ENCODE measurements at regions not wholly inside any gene's neighbourhood (a gene's known extent, or its start where the extent isn't known, plus 50 kb on each side); places are given as distances from the start of the nearest gene placed in this dataset.
A peak's percentile ranks its signal among the peaks of the same experiment; 100 is the strongest.

GRCh38 chr10:21290499-21291160 lies 234.9 kb downstream of the SKIDA1 start:
- DNase-seq (ENCODE audit: low read depth in 2 of 2) = peak in 1 of 2 donors; percentile 52
- Histone ChIP-seq H3K27ac (ENCODE audit: insufficient read depth, low read length) (no peak overlapping the region), H3K4me1 (ENCODE audit: control insufficient read depth, extremely low read depth, insufficient read depth, low read length) (peaks cover 9% of the 10 kb centered on the region), H3K4me2 (ENCODE audit: extremely low read depth, insufficient read depth, low read length) (no peak overlapping the region), H3K9ac (ENCODE audit: insufficient read depth, low read length) (no peak overlapping the region), H3K4me3 (replicated peaks in 1 of 4; ENCODE audit: control extremely low read depth in 1 of 4, insufficient read depth in 1 of 4, low read depth in 3 of 4, low read length in 4 of 4) (no peak overlapping the region), H3K36me3 (ENCODE audit: control insufficient read depth, insufficient read depth, low read length) (no peaks in the 10 kb centered on the region), H3K27me3 (ENCODE audit: control insufficient read depth, insufficient read depth, low read length) (no peaks in the 10 kb centered on the region), H4K20me1 (ENCODE audit: control insufficient read depth, extremely low read depth, insufficient read depth, low read length) (no peaks in the 10 kb centered on the region), H3K9me3 (ENCODE audit: control insufficient read depth, insufficient read depth, low read depth, low read length) (no peaks in the 10 kb centered on the region), H2AFZ (ENCODE audit: low read length) (no peak overlapping the region), H3K79me2 (ENCODE audit: control insufficient read depth, insufficient read depth, low read length) (no peaks in the 10 kb centered on the region)
- no peak for TF ChIP-seq EZH2 (IDR thresholded peaks at IDR 0.05; ENCODE audit: low read length, missing control alignments)
- no peak for TF ChIP-seq CTCF (conservative IDR thresholded peaks at IDR 0.05 in 1 of 2, IDR thresholded peaks at IDR 0.05 in 1 of 2; ENCODE audit: low read depth in 1 of 2, low read length in 2 of 2)

- TF ChIP-seq CTCF (conservative IDR thresholded peaks at IDR 0.05 in 1 of 2, IDR thresholded peaks at IDR 0.05 in 1 of 2; ENCODE audit: low read depth in 1 of 2, low read length in 2 of 2) (no peak), EZH2 (IDR thresholded peaks at IDR 0.05; ENCODE audit: low read length, missing control alignments) (no peak)
- Histone ChIP-seq H3K36me3 (ENCODE audit: control insufficient read depth, insufficient read depth, low read length) (no peaks in the 10 kb centered on the region), H3K4me3 (replicated peaks in 1 of 4; ENCODE audit: control extremely low read depth in 1 of 4, insufficient read depth in 1 of 4, low read depth in 3 of 4, low read length in 4 of 4) (no peak overlapping the region), H2AFZ (ENCODE audit: low read length) (no peak overlapping the region), H3K9me3 (ENCODE audit: control insufficient read depth, insufficient read depth, low read depth, low read length) (no peaks in the 10 kb centered on the region), H3K27ac (ENCODE audit: insufficient read depth, low read length) (no peak overlapping the region), H3K4me2 (ENCODE audit: extremely low read depth, insufficient read depth, low read length) (no peak overlapping the region), H3K27me3 (ENCODE audit: control insufficient read depth, insufficient read depth, low read length) (no peaks in the 10 kb centered on the region), H4K20me1 (ENCODE audit: control insufficient read depth, extremely low read depth, insufficient read depth, low read length) (no peaks in the 10 kb centered on the region), H3K9ac (ENCODE audit: insufficient read depth, low read length) (no peak overlapping the region), H3K79me2 (ENCODE audit: control insufficient read depth, insufficient read depth, low read length) (no peaks in the 10 kb centered on the region), H3K4me1 (ENCODE audit: control insufficient read depth, extremely low read depth, insufficient read depth, low read length) (peaks cover 9% of the 10 kb centered on the region)
- peak in 1 of 2 donors; percentile 11 for DNase-seq (ENCODE audit: low read depth in 2 of 2)
These were observed 235.5 kb downstream of the SKIDA1 start for GRCh38 chr10:21289961-21290360.

- H3K9me3 ChIP-seq (ENCODE audit: control insufficient read depth, insufficient read depth, low read depth, low read length) = no peaks in the 10 kb centered on the region
- no peaks in the 10 kb centered on the region for H3K36me3 ChIP-seq (ENCODE audit: control insufficient read depth, insufficient read depth, low read length)
- no peaks in the 10 kb centered on the region for H3K79me2 ChIP-seq (ENCODE audit: control insufficient read depth, insufficient read depth, low read length)
- peaks cover 9% of the 10 kb centered on the region for H3K4me1 ChIP-seq (ENCODE audit: control insufficient read depth, extremely low read depth, insufficient read depth, low read length)
- no peak overlapping the region for H3K9ac ChIP-seq (ENCODE audit: insufficient read depth, low read length)
- no peak overlapping the region for H3K27ac ChIP-seq (ENCODE audit: insufficient read depth, low read length)
- no peak overlapping the region for H3K4me3 ChIP-seq (replicated peaks in 1 of 4; ENCODE audit: control extremely low read depth in 1 of 4, insufficient read depth in 1 of 4, low read depth in 3 of 4, low read length in 4 of 4)
- TF ChIP-seq CTCF (conservative IDR thresholded peaks at IDR 0.05 in 1 of 2, IDR thresholded peaks at IDR 0.05 in 1 of 2; ENCODE audit: low read depth in 1 of 2, low read length in 2 of 2) (no peak), EZH2 (IDR thresholded peaks at IDR 0.05; ENCODE audit: low read length, missing control alignments) (no peak)
- H4K20me1 ChIP-seq (ENCODE audit: control insufficient read depth, extremely low read depth, insufficient read depth, low read length) = no peaks in the 10 kb centered on the region
- no peak for DNase-seq (ENCODE audit: low read depth in 2 of 2)
- no peak overlapping the region for H2AFZ ChIP-seq (ENCODE audit: low read length)
- no peaks in the 10 kb centered on the region for H3K27me3 ChIP-seq (ENCODE audit: control insufficient read depth, insufficient read depth, low read length)
- no peak overlapping the region for H3K4me2 ChIP-seq (ENCODE audit: extremely low read depth, insufficient read depth, low read length)
These were observed 236.2 kb downstream of the SKIDA1 start for GRCh38 chr10:21289271-21289670.
